ENCODE measurements at regions not wholly inside any gene's neighbourhood (a gene's known extent, or its start where the extent isn't known, plus 50 kb on each side); places are given as distances from the start of the nearest gene placed in this dataset.

- TF ChIP-seq POLR2A (IDR thresholded peaks at IDR 0.05; ENCODE audit: low read length), result no peak
- no peak for TF ChIP-seq GATA1 (IDR thresholded peaks at IDR 0.05; ENCODE audit: low read depth, low read length)
Observed at GRCh38 chr2:9153643-9153980, 53.0 kb upstream of the ASAP2 start.

All from erythroblast (primary cell).